Activated T-cell treated with anti-CD3 and anti-CD28 coated beads for 24 hours (primary cell): ENCODE measurements at regions not wholly inside any gene's neighbourhood (a gene's known extent, or its start where the extent isn't known, plus 50 kb on each side); places are given as distances from the start of the nearest gene placed in this dataset.
"Not testable (repeated sequence)": the region's sequence is repeated elsewhere in the genome, so short reads cannot be mapped to it uniquely, and the experiment has no call there.

ENCODE experiments used
- DNase-seq: peaks from one replicate; pipeline ENCODE4 v3.0.0-alpha.2; 2020; ENCODE audit warnings: low read depth

DNA sequence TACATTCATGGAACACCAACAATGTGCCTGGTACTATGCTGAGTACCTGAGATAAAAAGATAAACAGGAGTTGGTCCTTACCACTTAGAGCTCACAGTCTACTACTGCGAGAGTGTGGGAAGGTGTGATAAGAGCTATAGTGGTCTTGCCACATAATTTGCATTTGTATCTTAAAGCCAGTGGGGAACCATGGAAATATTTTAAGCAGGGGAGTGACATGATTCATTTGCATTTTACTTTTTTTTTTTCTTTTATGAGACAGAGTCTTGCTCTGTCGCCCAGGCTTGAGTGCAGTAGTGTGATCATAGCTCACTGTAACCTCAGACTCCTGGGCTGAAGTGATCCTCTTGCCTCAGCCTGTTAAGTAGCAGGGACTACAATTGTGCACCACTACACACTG is 53.6 kb downstream of the SRGAP2 start:
- not testable (repeated sequence) for DNase-seq

DNA sequence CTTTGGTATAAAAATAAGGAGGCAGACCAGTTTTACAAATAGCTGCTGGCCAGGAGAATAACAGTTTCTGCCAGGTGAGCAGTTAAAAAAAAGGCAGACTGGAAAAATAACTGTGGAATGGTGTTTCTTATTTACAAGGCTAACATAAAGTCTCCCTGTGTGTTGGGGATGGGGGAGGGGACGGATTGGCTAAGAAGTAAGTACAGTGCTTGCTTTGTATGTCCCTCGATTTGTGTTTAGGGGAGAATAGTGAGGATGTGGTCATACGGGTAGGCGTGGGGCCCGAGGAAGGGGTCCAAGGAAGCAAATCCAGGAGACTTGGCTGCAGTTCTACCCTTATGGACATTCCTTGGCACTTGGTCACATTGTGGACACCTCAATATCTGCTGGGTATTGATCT is 58.1 kb downstream of the SRGAP2 start:
- DNase-seq, result not testable (repeated sequence)

DNA sequence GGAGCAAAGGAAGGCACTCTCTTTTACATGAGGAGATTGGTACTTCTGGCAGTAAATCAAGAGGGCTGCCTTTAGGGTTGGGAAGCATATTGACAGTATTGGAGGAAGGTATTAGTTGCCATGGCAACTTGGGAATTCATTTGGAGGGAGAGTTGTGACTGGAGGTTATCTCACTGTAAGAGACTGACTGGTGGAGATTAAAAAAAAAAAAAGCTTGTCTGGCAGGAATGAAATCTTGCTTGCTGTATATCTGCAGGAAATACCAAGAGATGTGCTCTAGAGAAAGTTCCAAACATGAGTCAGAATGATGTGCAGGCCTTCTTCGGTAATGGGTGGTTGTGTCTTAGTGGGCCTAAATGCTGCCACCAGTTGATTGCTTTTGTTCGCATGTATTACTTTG is 59.1 kb downstream of the SRGAP2 start:
- DNase-seq, result not testable (repeated sequence)

DNA sequence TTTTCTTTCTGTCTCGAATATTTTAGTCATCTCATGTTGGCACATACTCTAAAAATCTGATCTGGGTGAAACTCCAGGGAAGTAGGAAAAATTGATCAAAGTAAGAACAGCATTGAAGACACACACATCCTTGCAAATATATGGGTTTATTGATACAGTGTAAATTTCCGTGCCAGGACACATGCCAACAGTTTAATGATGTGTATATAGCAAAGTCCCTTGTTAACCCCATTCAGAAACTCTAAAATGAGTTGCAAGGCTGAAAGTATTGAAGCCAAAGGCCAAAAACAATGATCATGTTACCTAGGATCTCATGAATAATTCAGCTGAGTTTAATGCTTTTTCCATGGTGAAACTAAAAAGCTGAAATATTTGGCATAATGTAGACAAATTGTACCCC is 61.6 kb downstream of the SRGAP2 start:
- not testable (repeated sequence) for DNase-seq

DNA sequence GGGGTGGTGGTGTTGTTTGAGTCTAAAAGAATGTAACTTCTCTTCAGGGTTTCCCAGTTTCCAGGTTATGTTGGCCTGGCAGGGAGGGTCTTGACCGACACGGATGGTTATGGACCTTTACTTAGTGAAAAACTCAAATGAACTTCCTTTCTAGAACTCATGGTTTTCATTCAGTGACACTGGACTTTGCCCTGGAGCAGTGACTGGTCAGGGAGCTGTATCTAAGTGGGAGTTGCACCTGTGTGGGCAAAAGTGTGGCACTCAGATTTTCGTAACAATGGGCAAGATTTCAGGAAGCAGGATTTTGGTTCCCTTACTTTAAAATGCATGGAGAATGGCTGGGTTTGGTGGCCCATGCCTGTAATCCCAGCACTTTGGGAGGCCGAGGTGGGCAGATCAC is 67.8 kb downstream of the SRGAP2 start:
- DNase-seq, result not testable (repeated sequence)

DNA sequence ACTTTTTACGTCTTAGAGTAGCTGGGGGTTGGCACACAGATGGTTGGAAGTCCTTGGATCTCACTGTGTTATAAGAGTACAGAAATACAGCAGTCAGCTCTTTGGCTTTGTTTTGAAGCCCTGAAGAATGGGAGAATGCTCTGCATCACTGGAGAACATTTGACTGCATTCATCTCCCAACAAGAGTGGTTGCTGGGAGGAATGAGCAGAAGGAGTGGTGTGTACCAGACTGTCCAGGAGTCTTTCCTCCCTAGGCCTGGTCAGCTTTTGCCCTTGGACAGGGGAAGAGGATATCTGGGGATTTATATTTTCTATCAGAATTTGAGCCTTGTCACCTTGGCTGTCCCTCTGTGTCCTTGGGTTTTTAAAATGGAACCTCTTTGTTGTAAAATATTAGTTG is 69.8 kb downstream of the SRGAP2 start:
- DNase-seq, result not testable (repeated sequence)

DNA sequence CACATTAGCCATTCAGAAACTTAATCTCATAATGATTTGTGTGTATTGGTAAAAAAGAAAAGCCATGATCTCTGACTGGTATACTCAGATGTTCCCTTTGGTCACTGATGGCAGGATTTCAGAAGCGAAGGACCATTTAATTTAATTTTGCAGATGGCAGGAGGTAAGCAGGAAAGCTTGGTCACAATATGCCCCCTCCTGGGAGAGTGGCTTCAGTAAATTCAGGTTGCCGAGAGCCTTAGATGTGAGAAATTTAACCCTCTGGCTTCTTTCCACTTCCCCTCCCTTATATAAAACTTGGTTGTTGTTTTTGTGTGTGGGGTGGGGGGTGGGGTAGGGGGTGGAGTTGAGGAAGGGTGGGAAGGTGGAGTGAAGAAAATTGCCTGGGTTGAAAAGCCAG is 72.8 kb downstream of the SRGAP2 start:
- DNase-seq, result not testable (repeated sequence)

DNA sequence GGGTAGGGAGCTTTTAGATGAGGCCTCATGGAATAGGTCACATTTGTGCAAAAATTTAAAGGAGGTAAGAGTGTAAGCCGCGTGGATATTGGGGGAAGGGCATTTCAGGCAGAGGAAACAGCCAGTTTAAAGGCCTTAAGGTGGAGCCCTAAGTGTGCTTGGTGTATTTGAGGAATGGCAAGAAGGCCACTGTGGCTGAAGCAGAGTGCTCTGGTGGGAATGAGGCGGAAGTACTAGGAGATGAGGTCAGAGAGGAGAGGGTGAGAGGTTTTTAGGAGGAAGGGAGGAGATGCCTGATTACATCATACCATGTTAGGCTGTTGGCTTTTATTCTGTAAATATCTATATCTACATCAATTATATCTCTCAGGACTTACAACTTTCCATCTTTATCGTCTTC is 75.3 kb downstream of the SRGAP2 start:
- not testable (repeated sequence) for DNase-seq

DNA sequence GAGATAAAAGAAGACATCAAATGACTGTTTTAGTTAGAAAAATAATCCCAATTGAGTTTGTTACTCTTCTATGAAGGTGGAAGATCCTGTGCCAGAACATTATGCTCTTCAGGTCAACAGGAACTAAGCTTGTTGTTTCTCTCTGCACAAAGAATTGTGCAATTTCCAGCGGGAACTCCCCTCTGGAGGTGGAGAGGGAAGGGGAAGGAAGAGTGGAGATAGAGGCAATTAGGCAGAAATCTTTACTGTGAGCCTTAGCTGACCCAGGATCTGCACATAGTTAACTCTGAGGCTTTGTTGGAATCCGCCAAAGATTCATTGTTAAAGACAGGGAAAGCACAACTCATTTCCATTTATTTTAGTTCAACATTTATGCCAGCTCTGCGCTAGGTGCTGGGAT is 77.3 kb downstream of the SRGAP2 start:
- not testable (repeated sequence) for DNase-seq

DNA sequence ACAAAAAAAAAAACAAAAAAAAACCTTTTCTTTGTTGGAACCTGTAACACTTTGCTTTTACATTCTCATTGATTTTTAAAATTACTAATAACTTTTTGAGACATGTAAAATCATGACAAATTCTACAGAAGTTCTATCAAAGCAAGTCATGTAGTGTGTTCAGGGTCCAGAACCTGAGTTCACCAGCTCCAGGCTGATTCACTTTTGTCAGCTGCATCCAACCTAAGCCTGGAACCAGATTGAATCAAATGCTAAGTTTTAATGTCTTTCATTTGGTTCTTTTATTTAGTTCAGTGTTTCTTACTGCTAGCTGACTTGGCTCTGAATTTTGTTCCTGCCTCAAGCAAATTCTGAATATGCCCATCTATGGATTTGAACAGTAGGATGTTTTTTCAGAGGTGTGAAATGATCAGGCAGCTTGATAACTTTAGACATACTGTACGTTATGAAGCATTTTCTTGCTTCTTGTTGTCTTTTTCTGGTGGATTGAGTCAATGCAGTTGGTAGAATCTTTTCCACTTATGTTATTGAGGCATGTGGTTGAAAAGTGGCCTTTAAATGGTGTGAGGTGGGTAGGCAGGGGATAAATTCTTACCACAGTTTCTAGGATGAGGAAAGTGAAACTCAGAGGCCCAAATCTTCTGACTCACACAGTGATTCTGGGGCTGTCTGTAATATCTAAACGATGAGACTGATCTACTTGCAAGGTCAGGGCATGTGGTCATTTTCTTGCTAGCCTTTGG is 78.7 kb downstream of the SRGAP2 start:
- DNase-seq, result not testable (repeated sequence)

DNA sequence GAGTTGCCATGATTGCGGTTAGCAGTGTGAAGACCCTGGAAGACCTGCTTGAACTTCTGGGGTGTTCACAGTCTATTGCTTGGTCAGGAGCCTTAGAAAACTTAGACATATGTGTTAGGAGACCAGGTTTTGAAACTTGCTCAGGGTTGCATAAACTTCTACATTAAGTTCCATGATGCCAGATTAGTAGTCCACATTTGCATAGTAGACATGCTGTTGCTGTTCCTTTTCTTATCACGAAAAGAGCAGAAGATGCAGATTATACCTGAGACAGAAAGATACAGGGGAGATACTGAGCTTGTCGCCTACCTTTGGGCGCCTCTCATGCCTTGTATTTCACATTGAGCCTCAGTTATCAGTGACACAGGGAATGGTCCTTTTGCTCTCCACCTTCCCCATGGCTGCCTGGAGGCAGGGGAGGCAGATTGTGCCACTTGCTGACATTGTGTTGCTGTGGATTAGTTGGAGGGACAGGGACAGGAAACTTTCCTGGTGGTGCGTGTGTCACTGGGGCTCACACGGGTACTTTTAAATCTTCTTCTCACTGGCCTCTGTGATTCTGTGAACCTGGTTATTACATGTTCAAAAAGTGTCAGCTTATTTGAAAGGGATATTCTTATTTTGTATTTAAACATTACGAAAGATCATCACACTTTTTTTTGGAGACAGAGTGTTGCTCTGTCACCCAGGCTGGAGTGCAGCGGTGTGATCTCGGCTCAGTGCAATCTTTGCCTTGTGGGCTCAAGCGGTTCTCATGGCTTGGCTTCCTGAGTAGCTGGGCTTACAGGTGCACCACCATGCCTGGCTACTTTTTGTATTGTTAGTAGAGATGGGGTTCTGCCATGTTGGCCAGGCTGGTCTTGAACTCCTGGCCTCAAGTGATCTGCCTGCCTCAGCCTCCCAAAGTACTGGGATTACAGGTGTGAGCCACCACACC is 82.0 kb downstream of the SRGAP2 start:
- not testable (repeated sequence) for DNase-seq

DNA sequence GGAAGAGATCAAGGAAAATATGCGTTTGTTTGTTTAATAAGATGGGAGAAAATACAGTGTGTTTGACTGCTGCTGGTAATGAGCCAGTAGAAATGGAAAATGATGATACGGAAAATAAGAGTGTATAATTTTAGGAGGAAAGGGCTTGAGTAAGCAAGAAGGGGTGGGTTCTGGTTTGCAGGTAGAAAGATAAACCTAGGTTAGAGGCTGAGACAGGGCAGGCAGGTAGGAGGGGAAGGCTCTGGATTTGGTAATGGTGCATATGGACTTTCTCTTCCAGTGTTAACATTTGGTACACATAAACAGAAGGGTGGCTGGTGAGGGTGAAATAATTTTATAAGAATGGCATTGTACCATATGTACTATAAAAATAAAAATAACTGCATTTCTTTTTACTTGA is 84.4 kb downstream of the SRGAP2 start:
- DNase-seq, result not testable (repeated sequence)

DNA sequence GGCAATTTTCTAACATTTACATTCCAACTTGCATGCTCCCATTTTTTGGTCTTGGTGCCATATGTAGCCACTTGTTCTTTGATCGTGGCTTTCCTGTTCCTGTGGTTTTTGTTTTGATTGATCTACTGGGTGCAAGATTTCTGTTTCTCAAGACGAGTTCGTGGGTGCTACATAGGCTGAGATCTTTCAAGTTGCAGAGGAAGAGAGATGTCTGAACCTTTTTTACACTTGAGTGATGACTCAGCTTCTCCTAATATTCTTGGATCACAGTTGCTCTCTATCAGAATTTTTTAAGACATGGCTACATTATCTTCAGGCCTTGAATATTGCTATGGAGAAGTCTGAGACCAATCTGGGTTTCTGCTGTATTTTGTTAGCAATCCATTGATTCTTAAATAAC is 85.1 kb downstream of the SRGAP2 start:
- DNase-seq, result not testable (repeated sequence)

DNA sequence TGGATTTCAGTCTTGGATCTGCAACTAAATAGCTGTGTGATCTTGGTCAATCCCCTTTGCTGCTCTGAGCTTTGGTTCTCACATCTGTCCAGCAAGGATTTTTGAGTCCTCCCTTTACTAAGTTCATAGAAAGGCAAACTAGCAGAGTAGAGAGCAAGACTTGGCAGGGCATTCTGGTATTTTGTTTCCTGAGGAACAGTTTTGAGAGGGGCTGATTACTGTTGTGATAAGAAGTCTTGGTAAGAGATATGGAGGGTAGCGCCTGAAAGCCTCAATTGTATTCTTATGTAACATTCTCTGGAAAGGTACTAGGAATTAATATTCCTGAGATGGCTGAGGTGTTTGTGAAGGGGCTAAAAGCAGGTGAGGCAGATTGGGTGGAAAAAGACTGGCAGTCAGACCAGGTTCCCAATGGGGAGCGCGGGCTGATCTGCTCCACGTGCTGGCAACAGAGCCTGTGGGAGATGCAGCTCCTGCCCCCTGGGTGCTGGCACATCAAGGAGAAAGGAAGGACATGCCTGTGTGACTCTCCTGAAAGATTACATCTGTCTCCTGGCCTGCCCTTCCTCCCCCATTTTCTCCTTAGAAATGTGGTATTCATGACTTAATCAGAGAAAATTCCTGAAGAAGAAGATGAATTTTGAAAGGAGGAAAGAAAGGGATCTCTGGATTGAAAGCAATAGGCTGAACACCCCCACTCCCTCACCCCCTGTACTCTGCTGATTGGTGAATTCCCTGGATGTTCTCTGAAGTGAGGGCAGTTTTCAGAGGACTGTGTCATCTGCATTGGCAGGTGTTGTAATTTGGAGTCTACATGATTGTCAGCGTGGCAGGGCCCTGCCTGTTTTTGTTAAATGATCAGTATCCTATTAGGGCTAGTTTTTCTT is 94.0 kb downstream of the SRGAP2 start:
- DNase-seq, result not testable (repeated sequence)

DNA sequence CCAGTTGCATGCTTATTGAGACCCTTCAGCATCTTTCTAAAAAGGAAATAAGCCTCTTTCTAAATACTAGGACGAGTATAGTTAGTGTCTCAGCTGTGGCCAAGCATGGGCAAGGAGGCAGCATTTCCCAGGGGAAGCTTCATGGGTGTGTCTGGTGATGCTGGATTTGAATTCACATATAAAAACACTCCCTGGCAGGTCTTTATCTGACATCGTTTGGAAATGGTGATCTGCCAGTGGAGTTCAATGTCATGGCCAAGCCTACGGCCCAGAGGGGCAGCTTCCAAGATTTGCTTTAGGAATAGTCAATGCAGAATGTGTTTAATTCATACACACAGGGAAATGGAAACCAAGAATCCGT is 94.7 kb downstream of the SRGAP2 start:
- not testable (repeated sequence) for DNase-seq

DNA sequence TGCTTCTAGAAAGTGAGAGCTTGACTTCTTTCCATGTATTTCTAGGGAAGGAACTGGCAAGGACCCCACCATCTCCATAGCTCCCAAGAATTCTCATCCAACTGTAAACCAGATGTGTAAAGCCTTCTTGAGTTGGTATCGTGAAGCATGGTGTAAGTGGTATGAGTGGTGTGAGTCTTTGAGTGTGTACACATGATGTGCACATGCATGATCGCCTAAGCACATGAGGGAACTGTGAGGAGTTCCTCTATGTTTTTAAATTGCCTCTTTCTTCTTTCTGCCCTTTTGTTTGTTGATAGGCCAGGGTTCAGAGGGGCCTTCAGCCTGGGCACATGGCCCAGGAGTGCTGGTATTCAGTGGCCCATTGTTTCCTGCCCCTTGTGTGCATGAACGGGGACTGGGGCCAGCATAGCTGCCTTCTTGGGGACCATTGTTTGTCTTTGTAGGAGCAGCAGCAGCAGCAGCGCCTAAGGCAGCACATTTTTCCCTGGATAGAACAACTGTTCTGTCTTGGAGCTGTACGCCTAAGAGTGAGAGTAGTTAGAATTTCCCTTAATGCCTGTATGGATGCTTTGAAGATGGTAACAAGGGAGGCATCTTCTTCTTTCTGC is 95.9 kb downstream of the SRGAP2 start:
- not testable (repeated sequence) for DNase-seq

DNA sequence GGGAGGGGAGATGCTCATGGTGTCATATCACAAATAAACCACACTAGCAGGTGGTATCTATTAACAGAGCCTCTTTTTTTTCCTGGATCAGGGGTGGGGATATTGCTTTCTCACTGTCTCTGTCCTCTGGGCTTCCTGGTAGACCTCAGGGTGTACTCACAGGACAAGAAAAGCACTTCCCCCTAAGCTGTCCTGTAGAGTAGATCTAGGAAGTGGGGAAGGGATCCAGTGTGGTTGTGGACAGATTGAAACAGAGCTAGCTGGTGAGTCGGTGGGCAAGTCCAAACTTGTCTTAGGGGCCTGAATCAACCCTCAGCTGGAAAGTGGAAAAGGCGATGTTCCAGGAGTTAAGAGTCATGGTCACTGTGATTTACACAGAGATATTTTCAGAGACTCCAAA is 96.6 kb downstream of the SRGAP2 start:
- not testable (repeated sequence) for DNase-seq

DNA sequence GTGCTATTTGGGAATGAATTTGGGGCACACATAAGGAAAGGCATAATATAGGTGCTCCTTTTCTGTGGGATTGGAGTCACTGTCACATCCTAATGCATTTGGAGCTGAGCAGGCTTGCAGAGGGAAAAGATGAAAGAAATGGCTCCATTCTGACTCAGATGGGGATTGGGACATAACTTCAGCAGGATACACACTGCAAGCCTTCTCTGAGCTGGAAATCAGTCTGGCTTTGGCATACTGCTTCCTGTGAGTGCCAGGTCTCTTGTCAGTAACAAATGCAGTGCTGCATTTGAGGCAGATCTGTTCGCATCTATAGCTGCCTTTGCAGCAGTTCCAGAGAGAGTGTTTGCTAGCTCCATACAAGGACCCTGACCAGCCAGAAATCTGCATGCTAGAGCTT is 98.7 kb downstream of the SRGAP2 start:
- DNase-seq, result not testable (repeated sequence)

DNA sequence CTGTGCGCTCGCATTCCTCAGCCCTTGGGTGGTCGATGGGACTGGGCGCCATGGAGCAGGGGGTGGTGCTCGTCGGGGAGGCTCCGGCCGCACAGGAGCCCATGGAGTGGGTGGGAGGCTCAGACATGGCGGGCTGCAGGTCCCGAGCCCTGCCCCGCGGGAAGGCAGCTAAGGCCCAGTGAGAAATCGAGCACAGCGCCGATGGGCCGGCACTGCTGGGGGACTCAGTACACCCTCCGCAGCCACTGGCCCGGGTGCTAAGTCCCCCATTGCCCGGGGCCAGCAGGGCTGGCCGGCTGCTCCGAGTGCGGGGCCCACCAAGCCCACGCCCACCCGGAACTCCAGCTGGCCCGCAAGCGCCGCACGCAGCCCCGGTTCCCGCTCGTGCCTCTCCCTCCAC is 104.1 kb downstream of the SRGAP2 start:
- DNase-seq, result not testable (repeated sequence)

DNA sequence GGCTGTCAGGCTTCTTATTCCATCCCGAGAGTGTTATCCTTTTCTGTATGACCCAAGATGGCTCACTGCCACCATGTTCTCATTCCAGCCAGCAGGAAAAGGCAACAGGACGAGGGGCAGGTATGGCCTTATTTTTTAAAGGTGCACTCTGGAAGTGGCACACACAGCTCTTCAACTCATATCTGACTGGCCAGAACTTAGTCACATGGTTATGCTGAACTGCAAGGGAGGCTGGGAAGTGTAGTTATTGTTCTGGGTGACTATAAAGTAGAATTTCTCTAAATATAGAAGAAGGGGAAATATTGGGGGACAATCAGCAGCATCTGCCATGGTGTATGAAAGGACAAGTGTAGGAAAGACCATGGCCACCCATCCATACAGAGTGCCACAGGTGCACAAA is 107.6 kb downstream of the SRGAP2 start:
- not testable (repeated sequence) for DNase-seq

DNA sequence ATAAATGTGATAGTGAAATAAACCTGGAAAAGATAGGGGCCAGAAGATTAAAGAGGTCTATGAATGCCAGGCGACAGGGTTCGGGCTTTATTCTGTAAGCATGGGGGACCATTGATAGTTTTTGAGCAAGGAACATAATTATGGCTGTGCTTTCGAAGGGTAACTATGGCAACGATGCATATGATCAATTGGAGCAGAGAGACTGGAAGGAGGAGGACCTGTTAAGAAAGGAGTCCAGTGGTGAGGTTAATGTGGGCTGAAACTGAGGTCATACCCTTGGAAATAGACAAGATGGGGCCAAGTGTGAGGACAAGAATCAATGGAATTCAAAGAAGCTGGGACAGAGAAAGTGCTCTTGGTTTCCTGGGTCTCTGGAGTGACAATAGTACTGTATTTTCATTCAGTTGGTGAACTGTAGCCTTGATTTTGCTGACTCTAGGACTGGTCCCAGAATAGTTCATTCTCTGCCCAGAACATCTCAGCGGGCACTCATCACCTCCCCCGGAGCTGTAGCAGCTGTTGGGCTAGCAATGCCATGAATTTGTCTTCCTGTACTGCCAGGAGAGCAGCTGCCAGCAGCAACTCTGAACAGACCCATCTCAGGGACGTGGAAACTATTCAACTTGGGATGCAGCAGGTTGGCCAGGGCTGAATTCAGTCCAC is 108.4 kb downstream of the SRGAP2 start:
- DNase-seq, result not testable (repeated sequence)
